Ascending aorta (tissue), 2 donors: ENCODE measurements at regions not wholly inside any gene's neighbourhood (a gene's known extent, or its start where the extent isn't known, plus 50 kb on each side); places are given as distances from the start of the nearest gene placed in this dataset.

Experiments
- DNase-seq, 2 donors: peaks; one replicate each; pipeline ENCODE4 v3.0.0-alpha.2; 2019; ENCODE audit warnings: low spot score in 2 of 2
- H3K27ac ChIP-seq, 2 donors: fragments of 200-600 bp; sonication (generic); one replicate each; pipeline ENCODE4 v1.5.1; 2016 to 2017; ENCODE audit warnings: mild to moderate bottlenecking in 1 of 2
- H3K27me3 ChIP-seq: fragments of 200-600 bp; sonication (generic); one replicate; pipeline ENCODE4 v1.5.1; 2017
- H3K36me3 ChIP-seq, 2 donors: fragments of 200-600 bp; sonication (generic); one replicate each; pipeline ENCODE4 v1.5.1; 2016
- H3K4me1 ChIP-seq, 2 donors: fragments of 200-600 bp; sonication (generic); one replicate each; pipeline ENCODE4 v1.5.1; 2016 to 2017; ENCODE audit warnings: mild to moderate bottlenecking in 1 of 2
- H3K4me3 ChIP-seq, 2 donors: fragments of 200-600 bp; sonication (generic); one replicate each; pipeline ENCODE4 v1.5.1; 2016 to 2017; ENCODE audit warnings: mild to moderate bottlenecking in 1 of 2
- H3K9me3 ChIP-seq, 2 donors: fragments of 200-600 bp; sonication (generic); one replicate each; pipeline ENCODE4 v1.5.1; 2016
- CTCF ChIP-seq, 3 experiments: fragments of 200-600 bp in 2 of 3; fragments of 450-650 bp in 1 of 3; sonication (generic) in 2 of 3; IDR thresholded peaks; one replicate each; pipeline ENCODE4 v1.5.1; 2016 to 2019; ENCODE audit warnings: antibody characterized with exemption in 3 of 3, mild to moderate bottlenecking in 1 of 3, moderate library complexity in 1 of 3
- intact Hi-C: fragments of 100-400 bp; cut with DNase I; formaldehyde crosslinking; loops from one replicate; pipeline ENCODE4 v1.15.1; 2023

- Histone ChIP-seq H3K4me3 (no peak overlapping the region), H3K36me3 (no peaks in the 10 kb centered on the region), H3K9me3 (no peaks in the 10 kb centered on the region), H3K27me3 (no peaks in the 10 kb centered on the region), H3K27ac (no peak overlapping the region), H3K4me1 (no peaks in the 10 kb centered on the region)
- intact Hi-C loops, result no loop called here
- DNase-seq, result no peak
- TF ChIP-seq CTCF (IDR thresholded peaks at IDR 0.05), result no peak
Measured at GRCh38 chr18:43665105-43665788, 388.0 kb upstream of the SYT4 start.

GRCh38 chr18:43668866-43669265 lies 391.6 kb upstream of the SYT4 start:
- Histone ChIP-seq H3K27ac (no peak overlapping the region), H3K4me3 (no peak overlapping the region), H3K4me1 (no peaks in the 10 kb centered on the region), H3K36me3 (no peaks in the 10 kb centered on the region), H3K27me3 (no peaks in the 10 kb centered on the region), H3K9me3 (no peaks in the 10 kb centered on the region)
- intact Hi-C loops, result no loop called here
- no peak for TF ChIP-seq CTCF (IDR thresholded peaks at IDR 0.05)
- DNase-seq, result no peak

- no peak for DNase-seq
- Histone ChIP-seq H3K27me3 (no peaks in the 10 kb centered on the region), H3K4me1 (no peaks in the 10 kb centered on the region), H3K9me3 (no peaks in the 10 kb centered on the region), H3K4me3 (no peak overlapping the region), H3K27ac (no peak overlapping the region), H3K36me3 (no peaks in the 10 kb centered on the region)
- no peak for TF ChIP-seq CTCF (IDR thresholded peaks at IDR 0.05)
- intact Hi-C loops, result no loop called here
Measured at GRCh38 chr18:43671431-43671830, 394.1 kb upstream of the SYT4 start.

GRCh38 chr18:43680096-43680495 lies 402.8 kb upstream of the SYT4 start:
- no peak for TF ChIP-seq CTCF (IDR thresholded peaks at IDR 0.05)
- intact Hi-C loops, result no loop called here
- Histone ChIP-seq H3K4me1 (no peaks in the 10 kb centered on the region), H3K27me3 (no peaks in the 10 kb centered on the region), H3K4me3 (no peak overlapping the region), H3K9me3 (no peaks in the 10 kb centered on the region), H3K27ac (no peak overlapping the region), H3K36me3 (no peaks in the 10 kb centered on the region)
- no peak for DNase-seq

- intact Hi-C loops, result no loop called here
- no peaks in the 10 kb centered on the region for H3K4me1 ChIP-seq
- no peak overlapping the region for H3K4me3 ChIP-seq
- DNase-seq, result no peak
- no peaks in the 10 kb centered on the region for H3K36me3 ChIP-seq
- H3K9me3 ChIP-seq, result no peaks in the 10 kb centered on the region
- no peak for TF ChIP-seq CTCF (IDR thresholded peaks at IDR 0.05)
- no peak overlapping the region for H3K27ac ChIP-seq
- no peaks in the 10 kb centered on the region for H3K27me3 ChIP-seq
Measured at GRCh38 chr18:43681661-43682060, 404.4 kb upstream of the SYT4 start.

GRCh38 chr18:43682196-43682595 lies 404.9 kb upstream of the SYT4 start:
- Histone ChIP-seq H3K4me1 (no peaks in the 10 kb centered on the region), H3K27me3 (no peaks in the 10 kb centered on the region), H3K36me3 (no peaks in the 10 kb centered on the region), H3K4me3 (no peak overlapping the region), H3K9me3 (no peaks in the 10 kb centered on the region), H3K27ac (no peak overlapping the region)
- no peak for DNase-seq
- intact Hi-C loops, result no loop called here
- no peak for TF ChIP-seq CTCF (IDR thresholded peaks at IDR 0.05)
